Type B pancreatic cell (in vitro differentiated cells): ENCODE measurements at regions not wholly inside any gene's neighbourhood (a gene's known extent, or its start where the extent isn't known, plus 50 kb on each side); places are given as distances from the start of the nearest gene placed in this dataset.
"Not testable (repeated sequence)": the region's sequence is repeated elsewhere in the genome, so short reads cannot be mapped to it uniquely, and the experiment has no call there.

Source experiments
- DNase-seq: peaks from one replicate; pipeline ENCODE4 v3.0.0; 2021; ENCODE audit warnings: mixed read lengths; ENCODE audit not compliant: unreplicated experiment; ENCODE audit errors: extremely low spot score
- H3K27ac Mint-ChIP-seq: 2 replicates; pipeline ENCODE4 v1.8.0; 2021; ENCODE audit warnings: mild to moderate bottlenecking, mixed read lengths
- H3K27me3 Mint-ChIP-seq: 2 replicates; pipeline ENCODE4 v1.8.0; 2021; ENCODE audit warnings: mixed read lengths
- H3K36me3 Mint-ChIP-seq: 2 replicates; pipeline ENCODE4 v1.8.0; 2021; ENCODE audit warnings: mixed read lengths
- H3K4me1 Mint-ChIP-seq: one replicate; pipeline ENCODE4 v1.8.0; 2021; ENCODE audit warnings: mixed read lengths; ENCODE audit not compliant: unreplicated experiment
- H3K4me3 Mint-ChIP-seq: 2 replicates; pipeline ENCODE4 v1.8.0; 2021; ENCODE audit warnings: mild to moderate bottlenecking, mixed read lengths
- H3K9me3 Mint-ChIP-seq: 2 replicates; pipeline ENCODE4 v1.8.0; 2021; ENCODE audit warnings: mixed read lengths
- TF ChIP-seq, protein P1 (sequence below): fragments of 200-600 bp; sonication (generic); conservative IDR thresholded peaks from 2 replicates; pipeline ENCODE4 v1.5.0; 2021; ENCODE audit warnings: antibody characterized with exemption, mild to moderate bottlenecking

DNA sequence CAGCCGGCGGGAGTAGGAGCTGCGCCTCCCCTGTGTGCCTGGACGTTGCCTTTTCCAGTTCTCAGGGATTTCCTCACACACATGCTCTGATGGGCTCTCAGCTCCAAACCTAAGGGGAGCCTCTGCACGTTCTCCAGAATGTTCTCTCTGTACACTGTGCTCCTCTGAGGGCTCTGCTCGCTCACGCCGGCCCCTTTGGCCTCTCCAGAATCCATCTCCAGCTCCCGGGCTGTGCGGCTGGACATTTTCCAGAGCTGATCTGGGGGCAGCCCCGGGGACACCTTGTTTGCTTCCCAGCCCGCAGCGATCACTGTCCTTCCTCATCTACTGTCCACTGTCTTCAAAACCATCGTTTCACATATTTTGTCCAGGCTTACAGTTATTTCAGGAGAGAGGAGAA, 245.4 kb upstream of the HDAC4 start:
- no peaks in the 10 kb centered on the region for H3K4me1 Mint-ChIP-seq
- TF ChIP-seq, protein P1, sequence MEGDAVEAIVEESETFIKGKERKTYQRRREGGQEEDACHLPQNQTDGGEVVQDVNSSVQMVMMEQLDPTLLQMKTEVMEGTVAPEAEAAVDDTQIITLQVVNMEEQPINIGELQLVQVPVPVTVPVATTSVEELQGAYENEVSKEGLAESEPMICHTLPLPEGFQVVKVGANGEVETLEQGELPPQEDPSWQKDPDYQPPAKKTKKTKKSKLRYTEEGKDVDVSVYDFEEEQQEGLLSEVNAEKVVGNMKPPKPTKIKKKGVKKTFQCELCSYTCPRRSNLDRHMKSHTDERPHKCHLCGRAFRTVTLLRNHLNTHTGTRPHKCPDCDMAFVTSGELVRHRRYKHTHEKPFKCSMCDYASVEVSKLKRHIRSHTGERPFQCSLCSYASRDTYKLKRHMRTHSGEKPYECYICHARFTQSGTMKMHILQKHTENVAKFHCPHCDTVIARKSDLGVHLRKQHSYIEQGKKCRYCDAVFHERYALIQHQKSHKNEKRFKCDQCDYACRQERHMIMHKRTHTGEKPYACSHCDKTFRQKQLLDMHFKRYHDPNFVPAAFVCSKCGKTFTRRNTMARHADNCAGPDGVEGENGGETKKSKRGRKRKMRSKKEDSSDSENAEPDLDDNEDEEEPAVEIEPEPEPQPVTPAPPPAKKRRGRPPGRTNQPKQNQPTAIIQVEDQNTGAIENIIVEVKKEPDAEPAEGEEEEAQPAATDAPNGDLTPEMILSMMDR = no peak
- H3K9me3 Mint-ChIP-seq = peaks cover 11% of the 10 kb centered on the region
- H3K4me3 Mint-ChIP-seq = no peak overlapping the region
- no peak overlapping the region for H3K27ac Mint-ChIP-seq
- H3K27me3 Mint-ChIP-seq = peaks cover 3% of the 10 kb centered on the region
- no peak for DNase-seq
- no peaks in the 10 kb centered on the region for H3K36me3 Mint-ChIP-seq

- peaks cover 11% of the 10 kb centered on the region for H3K9me3 Mint-ChIP-seq
- not testable (repeated sequence) for H3K4me3 Mint-ChIP-seq, H3K36me3 Mint-ChIP-seq, H3K27ac Mint-ChIP-seq, H3K4me1 Mint-ChIP-seq, DNase-seq, H3K27me3 Mint-ChIP-seq
Measured at GRCh38 chr2:239644594-239644993, 243.8 kb upstream of the HDAC4 start.

DNA sequence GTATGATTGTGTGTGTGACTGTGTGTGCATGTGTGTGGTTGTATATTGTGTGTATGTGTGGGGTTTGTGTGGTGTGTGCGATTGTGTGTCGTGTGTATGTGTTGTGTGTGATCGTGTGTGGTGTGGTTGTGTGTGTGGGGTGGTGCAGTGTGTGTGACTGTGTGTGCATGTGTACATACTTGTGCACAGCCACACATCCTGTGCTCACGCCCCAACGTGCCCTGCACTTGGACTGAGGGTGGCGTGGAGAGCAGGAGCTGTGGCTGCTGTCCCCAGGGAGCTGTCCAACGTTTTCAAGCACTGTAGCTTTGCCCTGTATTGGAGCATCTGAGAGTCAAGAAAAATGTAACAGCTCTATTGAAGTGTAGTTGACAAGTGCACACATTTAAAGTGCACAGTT, 243.2 kb upstream of the HDAC4 start:
- peaks cover 5% of the 10 kb centered on the region for H3K27me3 Mint-ChIP-seq
- H3K9me3 Mint-ChIP-seq = peaks cover 6% of the 10 kb centered on the region
- H3K4me3 Mint-ChIP-seq = no peak overlapping the region
- no peaks in the 10 kb centered on the region for H3K4me1 Mint-ChIP-seq
- TF ChIP-seq, protein P1 = no peak
- no peaks in the 10 kb centered on the region for H3K36me3 Mint-ChIP-seq
- DNase-seq = no peak
- H3K27ac Mint-ChIP-seq = no peak overlapping the region

DNA sequence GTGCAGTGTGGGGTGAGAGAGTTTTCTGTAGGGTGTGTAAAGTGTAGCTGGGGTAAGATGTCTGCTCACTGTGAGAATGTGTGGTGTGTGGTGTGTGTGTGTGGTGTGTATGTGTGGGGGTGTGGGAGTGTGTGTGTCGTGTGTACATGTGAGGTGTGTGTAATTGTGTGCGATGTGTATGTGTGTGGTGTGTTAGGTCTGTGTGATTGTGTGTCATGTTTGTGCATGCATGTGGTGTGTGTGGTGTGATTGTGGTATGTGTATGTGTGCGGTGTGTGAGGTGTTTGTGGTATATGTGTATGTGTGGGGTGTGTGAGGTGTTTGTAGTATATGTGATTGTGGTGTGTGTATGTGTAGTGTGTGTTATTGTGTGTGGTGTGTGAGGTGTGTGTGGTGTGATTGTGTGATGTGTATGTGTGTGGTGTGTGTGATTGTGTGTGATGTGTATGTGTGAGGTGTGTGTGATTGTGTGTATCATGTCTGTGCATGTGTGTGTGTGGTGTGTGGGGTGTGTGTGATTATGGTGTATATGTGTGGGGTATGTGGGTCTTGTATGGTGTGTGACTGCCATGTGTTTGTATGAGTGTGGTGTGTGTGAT, 241.7 kb upstream of the HDAC4 start:
- no peak overlapping the region for H3K4me3 Mint-ChIP-seq
- DNase-seq = peak; percentile 7
- TF ChIP-seq, protein P1 = no peak

DNA sequence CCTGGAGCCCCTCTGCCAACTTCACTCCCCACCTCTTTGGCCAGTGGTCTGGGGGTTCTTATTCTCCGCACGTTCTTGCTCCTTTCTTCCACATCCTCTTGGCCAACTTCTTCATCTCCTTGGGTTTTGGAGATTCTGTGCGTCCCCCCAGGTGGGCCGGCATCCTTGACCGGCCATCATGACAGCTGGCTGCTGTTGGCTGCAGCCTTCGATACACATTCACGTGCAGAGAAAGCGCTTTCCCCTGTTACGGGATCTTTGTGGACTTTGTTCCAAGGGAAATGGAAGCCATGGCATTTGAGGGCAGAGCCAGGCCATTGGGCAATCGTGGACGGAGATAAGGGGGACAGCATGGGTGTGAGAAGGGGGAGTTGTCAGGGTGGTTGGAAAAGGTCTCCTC, 241.1 kb upstream of the HDAC4 start:
- DNase-seq, H3K4me3 Mint-ChIP-seq, H3K27ac Mint-ChIP-seq, H3K36me3 Mint-ChIP-seq, H3K27me3 Mint-ChIP-seq, H3K4me1 Mint-ChIP-seq, H3K9me3 Mint-ChIP-seq: not testable (repeated sequence)

More for the DNA sequence above, 241.7 kb upstream of the HDAC4 start:
- Mint-ChIP-seq H3K9me3 (peaks cover 4% of the 10 kb centered on the region), H3K27me3 (peaks cover 5% of the 10 kb centered on the region), H3K4me1 (no peaks in the 10 kb centered on the region), H3K27ac (no peak overlapping the region), H3K36me3 (no peaks in the 10 kb centered on the region)

DNA sequence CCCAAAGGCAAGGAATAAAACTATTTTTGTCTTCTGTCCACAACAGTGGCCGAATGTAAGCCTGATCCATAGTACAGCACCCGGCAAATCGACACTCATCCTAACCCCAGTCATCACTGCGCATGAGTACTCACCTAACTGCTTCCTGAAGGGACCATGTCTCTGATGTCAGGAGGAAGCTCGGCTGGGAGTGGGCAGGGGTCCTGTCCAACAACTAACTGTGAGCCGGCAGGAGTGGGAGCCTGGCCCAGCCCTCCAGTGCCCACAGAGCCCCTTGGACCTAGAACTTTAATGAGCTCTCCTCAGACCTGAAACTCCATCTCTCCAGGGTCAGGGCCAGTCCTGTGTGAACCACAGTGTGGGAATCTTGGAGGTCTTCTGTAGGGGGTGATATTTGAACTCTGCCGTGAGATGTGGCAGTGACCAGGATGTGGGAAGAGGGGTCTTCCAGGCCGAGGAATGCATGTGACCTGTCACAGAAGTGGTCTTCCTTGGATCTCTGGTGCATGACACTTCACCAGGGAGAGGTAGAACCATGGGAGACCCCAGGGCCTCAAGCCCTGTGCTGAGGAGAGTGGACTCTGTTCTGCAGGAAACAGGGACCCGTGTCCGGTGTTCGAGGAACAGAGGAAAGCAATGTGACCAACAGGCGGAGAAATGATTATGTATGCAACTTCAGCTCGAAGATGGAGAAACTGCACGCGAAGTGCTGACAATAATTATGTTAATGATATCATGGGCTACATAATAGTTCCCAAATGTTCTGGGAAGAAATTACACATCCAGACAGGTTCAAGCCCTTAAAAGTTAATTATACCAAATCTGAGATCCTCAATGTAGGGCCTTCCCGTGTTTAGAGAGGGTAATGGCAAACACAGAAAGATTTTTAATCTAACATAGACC, 240.1 kb upstream of the HDAC4 start:
- H3K27me3 Mint-ChIP-seq = peaks cover 5% of the 10 kb centered on the region
- H3K4me1 Mint-ChIP-seq = no peaks in the 10 kb centered on the region
- DNase-seq = peak; percentile 60
- H3K4me3 Mint-ChIP-seq = no peak overlapping the region
- H3K36me3 Mint-ChIP-seq = no peaks in the 10 kb centered on the region
- peaks cover 4% of the 10 kb centered on the region for H3K9me3 Mint-ChIP-seq
- TF ChIP-seq, protein P1 = no peak
- no peak overlapping the region for H3K27ac Mint-ChIP-seq
